Epidermal melanocyte (primary cell): ENCODE measurements at regions not wholly inside any gene's neighbourhood (a gene's known extent, or its start where the extent isn't known, plus 50 kb on each side); places are given as distances from the start of the nearest gene placed in this dataset.

ENCODE experiments used
- DNase-seq: peaks from one replicate; pipeline ENCODE4 v3.0.0; 2011; ENCODE audit warnings: low spot score; ENCODE audit not compliant: insufficient read length

DNA sequence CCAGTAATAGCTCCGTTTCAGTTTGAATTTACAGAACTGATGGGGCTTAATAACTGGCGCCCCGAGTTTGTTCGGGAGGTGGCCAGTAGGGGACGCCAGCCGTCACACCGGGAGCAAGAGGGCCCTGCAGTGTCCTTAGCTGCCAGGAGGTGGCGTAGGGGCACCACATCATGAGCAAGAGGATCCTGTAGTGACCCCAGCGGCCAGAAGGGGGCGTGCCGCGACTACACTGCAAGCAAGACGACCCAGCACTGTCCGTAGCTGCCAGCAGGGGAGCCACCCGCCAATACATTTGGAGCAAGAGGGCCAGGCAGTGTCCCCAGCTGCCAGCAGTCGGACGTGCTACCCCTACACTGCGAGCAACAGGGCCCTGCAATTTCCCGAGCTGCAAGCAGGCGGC is 663.7 kb upstream of the B3GAT1 start:
- DNase-seq, result no peak

GRCh38 chr11:135074397-135074998 is 662.5 kb upstream of the B3GAT1 start:
- DNase-seq, result no peak

- no peak for DNase-seq
These were observed 661.8 kb upstream of the B3GAT1 start for GRCh38 chr11:135073870-135074269.

- no peak for DNase-seq
These were observed 661.3 kb upstream of the B3GAT1 start for GRCh38 chr11:135073381-135073780.

DNA sequence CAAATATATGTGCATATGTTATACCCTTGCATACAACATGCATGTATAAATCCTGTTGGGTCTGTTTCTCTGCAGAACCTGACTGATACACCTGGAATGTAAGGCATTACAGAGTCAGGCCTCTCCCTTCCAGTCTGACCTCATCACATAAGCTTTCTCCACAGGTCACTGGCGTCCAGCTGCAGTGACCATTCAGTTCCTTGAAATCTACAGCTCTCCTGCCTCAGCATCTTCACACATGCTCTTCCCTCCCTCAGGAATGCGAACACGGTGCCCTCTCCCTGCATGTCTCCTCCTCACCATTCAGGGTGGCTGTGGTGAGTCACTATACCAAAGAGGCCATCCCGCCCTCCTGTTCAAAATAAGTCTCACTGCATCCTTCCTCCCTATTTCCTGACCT is 657.8 kb upstream of the B3GAT1 start:
- no peak for DNase-seq

- no peak for DNase-seq
These were observed 657.0 kb upstream of the B3GAT1 start for GRCh38 chr11:135069063-135069462.

DNA sequence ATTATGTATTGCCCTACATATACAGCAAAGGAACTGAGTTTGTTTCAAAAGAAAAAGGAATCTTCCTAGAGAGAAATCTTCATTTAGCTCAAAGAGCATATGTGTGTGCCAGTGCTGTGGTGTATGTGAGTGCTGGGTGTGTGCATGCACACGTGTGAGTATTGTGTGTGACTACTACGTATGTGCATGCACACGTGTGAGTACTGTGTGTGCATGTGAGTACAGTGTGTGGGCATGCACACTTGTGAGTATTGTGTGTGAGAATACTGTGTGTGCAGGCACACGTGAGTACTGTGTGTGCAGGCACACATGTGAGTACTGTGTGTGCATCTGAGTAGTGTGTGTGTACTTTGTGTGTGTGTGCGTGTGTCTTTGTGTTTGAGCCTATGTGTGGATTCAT is 651.0 kb upstream of the B3GAT1 start:
- DNase-seq, result no peak

DNA sequence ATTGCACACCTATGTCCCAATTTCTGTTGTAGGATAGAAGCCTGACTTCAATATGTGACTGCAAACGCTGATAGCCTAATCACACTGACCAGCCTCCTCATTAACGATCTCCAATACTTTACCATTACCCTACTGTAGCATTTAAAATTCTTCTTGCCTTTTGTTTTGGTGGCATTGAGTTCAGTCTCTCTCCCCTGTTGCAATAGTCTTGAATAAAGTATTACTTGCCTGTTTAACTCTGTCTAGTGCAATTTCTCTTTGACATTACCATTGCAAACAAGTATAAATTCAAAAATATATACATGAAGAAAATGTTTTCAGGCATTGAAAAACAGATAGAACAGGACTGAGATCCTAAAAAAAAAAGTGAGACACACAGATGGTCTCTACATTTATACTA is 649.1 kb upstream of the B3GAT1 start:
- DNase-seq, result no peak

DNA sequence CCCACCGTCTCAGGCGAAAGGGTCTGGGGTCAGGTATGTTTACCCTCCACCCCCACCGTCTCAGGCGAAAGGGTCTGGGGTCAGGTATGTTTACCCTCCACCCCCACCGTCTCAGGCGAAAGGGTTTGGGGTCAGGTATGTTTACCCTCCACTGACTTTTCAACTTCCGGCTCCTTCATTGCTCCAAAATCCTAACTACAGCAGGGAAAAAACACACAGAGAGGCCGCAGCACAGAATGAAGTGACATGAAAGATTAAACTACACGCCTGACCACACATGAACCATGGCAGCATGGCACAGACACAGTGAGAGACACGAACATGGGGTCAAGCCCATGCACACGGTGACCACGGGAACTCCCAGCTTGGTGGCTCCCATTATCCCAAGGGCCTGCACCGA is 634.9 kb upstream of the B3GAT1 start:
- DNase-seq, result no peak

DNA sequence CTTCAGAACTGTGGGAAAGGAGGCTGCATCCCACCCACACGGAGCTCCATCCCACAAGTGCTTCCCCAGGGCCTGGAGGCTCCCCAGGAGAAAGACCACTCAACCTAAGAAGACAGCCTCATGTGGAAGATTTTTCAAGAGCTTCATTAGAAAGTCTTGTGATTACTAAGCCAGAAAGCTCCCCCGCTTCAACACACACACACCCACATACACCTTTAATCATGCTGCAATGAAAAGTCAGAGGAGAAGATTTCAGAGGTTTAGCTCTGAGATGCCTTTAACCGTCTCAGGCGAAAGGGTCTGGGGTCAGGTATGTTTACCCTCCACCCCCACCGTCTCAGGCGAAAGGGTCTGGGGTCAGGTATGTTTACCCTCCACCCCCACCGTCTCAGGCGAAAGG is 634.5 kb upstream of the B3GAT1 start:
- no peak for DNase-seq

GRCh38 chr11:135043434-135043833 is 631.4 kb upstream of the B3GAT1 start:
- DNase-seq, result no peak

GRCh38 chr11:135037828-135038227 is 625.8 kb upstream of the B3GAT1 start:
- DNase-seq, result no peak

DNA sequence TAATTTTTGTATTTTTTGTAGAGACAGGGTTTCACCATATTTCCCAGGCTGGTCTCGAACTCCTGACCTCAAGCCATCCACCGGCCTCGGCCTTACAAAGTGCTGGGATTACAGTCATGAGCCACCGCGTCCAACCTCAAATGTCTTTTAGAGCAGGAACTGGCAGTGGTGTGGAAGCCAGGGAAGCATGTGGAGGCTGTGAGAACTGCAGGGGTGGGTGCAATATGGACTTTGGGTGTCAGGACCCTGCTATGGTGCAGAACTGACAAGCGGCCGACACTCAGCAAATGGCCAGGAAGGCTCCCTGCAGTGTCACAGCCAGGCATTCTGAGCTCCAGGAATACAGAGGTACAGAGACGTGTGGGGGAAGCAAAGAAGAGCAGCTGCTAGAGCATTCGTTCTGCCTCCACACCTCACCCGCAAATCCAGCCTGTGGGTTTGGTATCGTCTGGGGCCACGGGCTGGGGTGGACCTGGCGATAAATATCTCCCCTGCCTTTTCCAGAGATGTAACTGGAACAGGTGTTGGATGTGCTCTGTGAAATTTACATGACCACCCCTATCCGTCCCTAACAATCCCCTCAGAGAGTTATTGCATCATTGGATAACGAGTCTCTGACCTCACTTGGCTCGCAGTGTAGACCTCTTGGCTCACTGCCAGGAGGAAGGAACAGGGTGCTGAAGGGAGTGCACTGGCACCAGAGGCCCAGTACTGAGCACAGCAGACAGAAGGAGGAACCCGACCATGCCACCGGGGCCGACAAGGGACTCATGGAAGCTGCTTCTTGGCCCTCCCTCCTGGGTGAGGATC is 624.7 kb upstream of the B3GAT1 start:
- no peak for DNase-seq

- DNase-seq, result no peak
These were observed 623.2 kb upstream of the B3GAT1 start for GRCh38 chr11:135035282-135035681.

GRCh38 chr11:135033540-135033939 is 621.5 kb upstream of the B3GAT1 start:
- DNase-seq, result no peak

DNA sequence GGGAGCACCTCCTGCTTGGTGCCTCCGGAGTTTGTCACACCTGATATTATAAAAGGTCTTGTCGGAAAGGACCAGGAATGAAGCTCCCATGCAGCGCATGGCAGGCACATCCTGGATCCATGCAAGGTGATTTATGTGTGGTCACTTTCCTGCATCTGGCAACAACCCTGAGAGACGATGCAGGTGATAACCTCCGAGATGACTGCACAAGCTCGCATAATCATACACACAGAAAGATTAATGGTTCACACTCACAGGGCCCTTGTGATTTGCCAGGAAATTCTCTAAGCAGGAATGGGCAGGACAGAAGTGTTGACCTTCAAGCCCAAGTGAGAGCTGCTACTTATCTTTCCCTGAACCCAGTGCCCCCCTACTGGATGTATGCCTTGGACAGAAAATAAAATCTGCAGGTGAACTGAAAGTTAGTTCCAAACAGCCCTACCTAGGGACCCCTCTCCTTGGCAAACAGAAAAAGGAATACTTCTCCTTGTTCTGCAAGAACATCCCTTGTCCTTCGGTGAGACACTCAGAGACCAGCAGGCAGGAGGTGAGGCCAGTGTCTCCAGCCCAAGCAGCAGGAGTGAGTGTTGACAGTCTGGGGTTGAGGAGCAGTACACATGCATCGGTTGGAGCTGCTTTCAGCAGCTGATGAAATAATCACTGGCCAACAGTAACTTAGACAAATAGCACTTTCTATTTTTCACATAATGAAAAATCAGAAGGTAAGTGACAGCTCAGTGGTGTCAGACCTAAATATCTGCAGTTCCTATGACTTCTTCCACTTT is 619.4 kb upstream of the B3GAT1 start:
- DNase-seq, result no peak

- no peak for DNase-seq
These were observed 615.4 kb upstream of the B3GAT1 start for GRCh38 chr11:135027461-135027860.

GRCh38 chr11:135023499-135023898 is 611.5 kb upstream of the B3GAT1 start:
- DNase-seq, result no peak

DNA sequence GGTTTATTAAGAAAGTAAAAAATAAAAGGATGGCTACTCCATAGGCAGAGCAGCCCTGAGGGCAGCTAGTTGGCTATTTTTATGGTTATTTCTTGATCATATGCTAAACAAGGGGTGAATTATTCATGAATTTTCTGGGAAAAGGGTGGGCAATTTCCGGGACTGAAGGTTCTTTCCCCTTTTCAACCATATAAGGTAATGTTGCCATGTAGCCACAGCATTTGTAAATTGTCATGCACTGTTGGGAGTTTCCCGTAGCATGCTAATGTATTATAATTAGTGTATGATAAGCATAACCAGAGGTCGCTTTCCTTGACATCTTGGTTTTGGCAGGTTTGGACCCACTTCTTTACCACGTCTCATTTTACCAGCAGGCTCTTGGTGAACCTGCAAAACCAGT is 610.4 kb upstream of the B3GAT1 start:
- DNase-seq, result no peak

- DNase-seq, result no peak
These were observed 607.9 kb upstream of the B3GAT1 start for GRCh38 chr11:135019899-135020298.

- DNase-seq, result no peak
These were observed 607.4 kb upstream of the B3GAT1 start for GRCh38 chr11:135019343-135019871.

GRCh38 chr11:135017296-135017695 is 605.3 kb upstream of the B3GAT1 start:
- no peak for DNase-seq
